Gastrocnemius medialis (tissue), 4 donors: ENCODE measurements at regions not wholly inside any gene's neighbourhood (a gene's known extent, or its start where the extent isn't known, plus 50 kb on each side); places are given as distances from the start of the nearest gene placed in this dataset.

Experiments used
- ATAC-seq, 2 donors: fragments of 150-250 bp; one replicate each; pipeline ENCODE4 v1.9.1; 2016
- DNase-seq, 2 donors: peaks; one replicate each; pipeline ENCODE4 v3.0.0-alpha.2; 2019
- H3K27ac ChIP-seq, 4 donors: fragments of 200-600 bp; sonication (generic); 1 replicate in 1 of 4; 2 replicates in 3 of 4; pipeline ENCODE4 v1.5.1; 2016 to 2018; ENCODE audit warnings: mild to moderate bottlenecking in 2 of 4, moderate library complexity in 1 of 4
- H3K27me3 ChIP-seq, 3 donors: fragments of 200-600 bp; sonication (generic) in 2 of 3; 1 replicate in 1 of 3; 2 replicates in 2 of 3; pipeline versions ENCODE4 v1.5.1 to v1.6.0; 2016 to 2019; ENCODE audit warnings: mild to moderate bottlenecking in 1 of 3, moderate library complexity in 1 of 3
- H3K36me3 ChIP-seq, 2 donors: fragments of 200-600 bp; sonication (generic) in 1 of 2; one replicate each; pipeline ENCODE4 v1.5.1; 2017 to 2018
- H3K4me1 ChIP-seq, 2 donors: fragments of 200-600 bp; sonication (generic) in 1 of 2; one replicate each; pipeline ENCODE4 v1.5.1; 2016 to 2017; ENCODE audit warnings: mild to moderate bottlenecking in 2 of 2
- H3K4me3 ChIP-seq, 4 donors: fragments of 200-600 bp; sonication (generic) in 3 of 4; 1 replicate in 1 of 4; 2 replicates in 3 of 4; pipeline ENCODE4 v1.5.1; 2016 to 2019; ENCODE audit warnings: mild to moderate bottlenecking in 2 of 4
- H3K9me3 ChIP-seq, 3 donors: fragments of 200-600 bp; sonication (generic) in 2 of 3; 1 replicate in 1 of 3; 2 replicates in 2 of 3; pipeline ENCODE4 v1.5.1; 2016 to 2019
- POLR2A ChIP-seq, 2 donors: fragments of 450-650 bp; IDR thresholded peaks; one replicate each; pipeline ENCODE4 v1.6.1; 2017; ENCODE audit warnings: antibody characterized with exemption in 2 of 2, mild to moderate bottlenecking in 2 of 2, moderate library complexity in 2 of 2
- in situ Hi-C, 4 donors: fragments of 200-750 bp; cut with MboI; loops; one replicate each; pipeline versions ENCODE4 v1.15.0 to v1.8.0; 2017; ENCODE audit warnings: low sequenced_read_pairs in 4 of 4
- intact Hi-C: fragments of 100-400 bp; cut with DNase I; formaldehyde crosslinking; loops from one replicate; pipeline ENCODE4 v1.15.1; 2023; ENCODE audit warnings: low total_unique reads
- TF ChIP-seq, protein P1 (sequence below), 5 experiments: fragments of 450-650 bp in 3 of 5; fragments of 200-600 bp in 2 of 5; sonication (generic) in 2 of 5; IDR thresholded peaks in 4 of 5; conservative IDR thresholded peaks in 1 of 5; 1 replicate in 4 of 5; 2 replicates in 1 of 5; pipeline ENCODE4 v1.5.1; 2016 to 2019; ENCODE audit warnings: antibody characterized with exemption in 5 of 5, mild to moderate bottlenecking in 3 of 5, moderate library complexity in 3 of 5

DNA sequence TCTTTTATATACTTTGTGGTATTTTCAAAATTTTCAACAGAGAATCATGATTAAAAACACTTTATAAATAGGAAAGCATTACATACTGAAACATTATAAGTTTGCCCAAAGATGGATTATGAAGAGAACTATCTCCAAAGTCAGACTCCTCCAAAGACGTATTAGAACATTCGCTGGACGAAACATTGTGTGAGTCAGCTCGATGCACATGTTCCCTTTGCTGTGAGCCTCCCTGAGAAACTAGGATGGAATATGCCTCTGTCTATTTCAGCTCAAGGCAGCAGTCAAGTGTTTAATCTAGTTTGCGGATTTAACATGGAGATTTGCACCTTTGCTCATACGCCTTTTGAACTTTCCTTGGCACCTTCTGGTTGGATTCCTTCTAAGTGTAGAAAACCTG, 92.2 kb upstream of the NCKAP5 start:
- H3K4me3 ChIP-seq, result no peak overlapping the region
- intact Hi-C loops (no loop called here), in situ Hi-C loops (no loop called here)
- DNase-seq (no peak), ATAC-seq (no peak)
- H3K27ac ChIP-seq, result no peak overlapping the region
- no peaks in the 10 kb centered on the region for H3K36me3 ChIP-seq
- TF ChIP-seq POLR2A (IDR thresholded peaks at IDR 0.05), result no peak
- TF ChIP-seq, protein P1, sequence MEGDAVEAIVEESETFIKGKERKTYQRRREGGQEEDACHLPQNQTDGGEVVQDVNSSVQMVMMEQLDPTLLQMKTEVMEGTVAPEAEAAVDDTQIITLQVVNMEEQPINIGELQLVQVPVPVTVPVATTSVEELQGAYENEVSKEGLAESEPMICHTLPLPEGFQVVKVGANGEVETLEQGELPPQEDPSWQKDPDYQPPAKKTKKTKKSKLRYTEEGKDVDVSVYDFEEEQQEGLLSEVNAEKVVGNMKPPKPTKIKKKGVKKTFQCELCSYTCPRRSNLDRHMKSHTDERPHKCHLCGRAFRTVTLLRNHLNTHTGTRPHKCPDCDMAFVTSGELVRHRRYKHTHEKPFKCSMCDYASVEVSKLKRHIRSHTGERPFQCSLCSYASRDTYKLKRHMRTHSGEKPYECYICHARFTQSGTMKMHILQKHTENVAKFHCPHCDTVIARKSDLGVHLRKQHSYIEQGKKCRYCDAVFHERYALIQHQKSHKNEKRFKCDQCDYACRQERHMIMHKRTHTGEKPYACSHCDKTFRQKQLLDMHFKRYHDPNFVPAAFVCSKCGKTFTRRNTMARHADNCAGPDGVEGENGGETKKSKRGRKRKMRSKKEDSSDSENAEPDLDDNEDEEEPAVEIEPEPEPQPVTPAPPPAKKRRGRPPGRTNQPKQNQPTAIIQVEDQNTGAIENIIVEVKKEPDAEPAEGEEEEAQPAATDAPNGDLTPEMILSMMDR (IDR thresholded peaks at IDR 0.05 in 4 of 5, conservative IDR thresholded peaks at IDR 0.05 in 1 of 5), result no peak
- no peaks in the 10 kb centered on the region for H3K27me3 ChIP-seq
- H3K9me3 ChIP-seq, result no peaks in the 10 kb centered on the region
- H3K4me1 ChIP-seq, result no peaks in the 10 kb centered on the region

DNA sequence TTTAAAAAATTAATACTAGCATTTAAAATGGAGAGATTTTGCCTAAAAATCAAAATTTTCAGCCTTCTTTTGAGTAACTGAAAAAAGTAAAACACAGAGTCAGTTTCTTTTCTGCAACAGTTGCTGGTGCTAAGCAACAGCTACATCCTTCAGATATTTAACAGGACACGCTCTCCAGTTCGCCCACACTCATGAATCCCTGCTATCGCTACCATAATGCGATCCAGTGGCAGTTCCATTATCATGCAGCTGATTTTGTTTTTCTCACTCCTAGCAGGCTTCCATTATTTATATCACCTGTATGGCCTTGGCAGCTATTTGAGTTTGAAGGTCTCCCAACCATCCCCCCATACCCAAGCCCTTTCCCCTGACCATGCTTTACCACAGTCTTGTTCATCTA, 93.1 kb upstream of the NCKAP5 start:
- Histone ChIP-seq H3K27me3 (no peaks in the 10 kb centered on the region), H3K27ac (no peak overlapping the region), H3K36me3 (no peaks in the 10 kb centered on the region), H3K4me1 (no peaks in the 10 kb centered on the region), H3K9me3 (no peaks in the 10 kb centered on the region), H3K4me3 (no peak overlapping the region)
- DNase-seq (no peak), ATAC-seq (no peak)
- in situ Hi-C loops (no loop called here), intact Hi-C loops (no loop called here)
- TF ChIP-seq, protein P1 (IDR thresholded peaks at IDR 0.05 in 4 of 5, conservative IDR thresholded peaks at IDR 0.05 in 1 of 5), result no peak
- TF ChIP-seq POLR2A (IDR thresholded peaks at IDR 0.05), result no peak

DNA sequence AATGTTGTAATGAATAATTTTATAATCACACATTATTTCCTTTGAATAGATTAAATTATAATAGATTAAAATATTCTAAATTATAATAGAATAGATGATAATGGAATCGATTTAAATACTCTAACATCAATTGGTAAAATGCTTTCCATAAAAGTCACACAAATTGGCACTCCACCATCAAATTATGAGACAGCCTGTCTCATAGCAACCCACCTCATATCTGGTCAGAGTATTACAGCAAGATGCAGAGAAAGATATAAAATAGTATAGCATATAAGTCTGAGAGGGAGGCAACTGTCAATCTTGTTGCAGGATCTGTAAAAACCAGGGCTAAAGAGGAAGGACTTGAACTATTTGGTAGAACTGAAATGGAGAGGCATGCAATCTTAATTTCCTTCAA, 98.4 kb upstream of the NCKAP5 start:
- intact Hi-C loops (no loop called here), in situ Hi-C loops (no loop called here)
- Histone ChIP-seq H3K27ac (no peak overlapping the region), H3K36me3 (no peaks in the 10 kb centered on the region), H3K4me3 (no peak overlapping the region), H3K27me3 (no peaks in the 10 kb centered on the region), H3K4me1 (no peaks in the 10 kb centered on the region), H3K9me3 (no peaks in the 10 kb centered on the region)
- DNase-seq (no peak), ATAC-seq (no peak)
- no peak for TF ChIP-seq POLR2A (IDR thresholded peaks at IDR 0.05)
- TF ChIP-seq, protein P1 (IDR thresholded peaks at IDR 0.05 in 4 of 5, conservative IDR thresholded peaks at IDR 0.05 in 1 of 5), result no peak

DNA sequence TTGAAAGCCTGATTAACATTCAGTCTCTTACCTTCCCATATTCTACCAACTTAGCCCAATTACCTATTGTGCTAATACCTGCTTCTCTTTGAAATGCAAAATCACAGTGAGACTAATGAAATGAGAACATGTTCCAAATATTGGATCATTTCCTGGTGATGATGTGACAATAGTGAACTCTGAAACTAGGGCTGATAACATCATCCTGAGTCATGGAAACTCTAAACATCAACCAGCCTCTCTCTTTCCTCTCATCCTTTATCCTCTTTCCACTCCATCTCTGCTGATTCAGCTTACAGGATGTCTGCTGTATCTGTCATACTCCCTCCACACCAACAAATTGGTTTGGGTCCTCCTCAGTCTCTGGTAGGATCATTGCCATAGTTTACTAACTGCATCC, 98.8 kb upstream of the NCKAP5 start:
- no peaks in the 10 kb centered on the region for H3K4me1 ChIP-seq
- intact Hi-C loops, result no loop called here
- no peaks in the 10 kb centered on the region for H3K27me3 ChIP-seq
- H3K9me3 ChIP-seq, result no peaks in the 10 kb centered on the region
- H3K27ac ChIP-seq, result no peak overlapping the region
- in situ Hi-C loops, result no loop called here
- no peak for ATAC-seq
- H3K4me3 ChIP-seq, result no peak overlapping the region
- TF ChIP-seq, protein P1 (IDR thresholded peaks at IDR 0.05 in 4 of 5, conservative IDR thresholded peaks at IDR 0.05 in 1 of 5), result no peak
- no peak for TF ChIP-seq POLR2A (IDR thresholded peaks at IDR 0.05)
- no peaks in the 10 kb centered on the region for H3K36me3 ChIP-seq
- no peak for DNase-seq

DNA sequence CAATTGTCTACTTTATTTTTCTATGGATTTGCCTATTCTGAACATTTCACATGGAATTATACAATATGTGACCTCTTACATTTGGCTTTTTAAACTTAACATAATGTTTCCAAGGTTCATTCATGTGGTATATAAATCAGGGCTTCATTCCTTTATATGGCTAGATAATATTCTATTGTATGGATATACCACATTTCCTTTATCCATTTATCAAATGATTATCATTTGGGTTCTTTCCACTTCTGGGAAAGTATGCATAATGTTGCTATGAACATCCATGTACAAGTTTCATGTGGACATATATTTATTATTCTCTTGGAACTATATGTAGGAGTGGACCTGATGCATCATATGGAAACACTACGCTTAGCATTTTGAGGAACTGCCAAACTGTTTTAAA, 99.7 kb upstream of the NCKAP5 start:
- H3K27ac ChIP-seq, result no peak overlapping the region
- H3K9me3 ChIP-seq, result no peaks in the 10 kb centered on the region
- no peaks in the 10 kb centered on the region for H3K27me3 ChIP-seq
- in situ Hi-C loops (no loop called here), intact Hi-C loops (no loop called here)
- H3K36me3 ChIP-seq, result no peaks in the 10 kb centered on the region
- no peaks in the 10 kb centered on the region for H3K4me1 ChIP-seq
- no peak for ATAC-seq
- DNase-seq, result no peak
- H3K4me3 ChIP-seq, result no peak overlapping the region
- TF ChIP-seq, protein P1 (IDR thresholded peaks at IDR 0.05 in 4 of 5, conservative IDR thresholded peaks at IDR 0.05 in 1 of 5), result no peak
- no peak for TF ChIP-seq POLR2A (IDR thresholded peaks at IDR 0.05)
